Kasumi-1 (cell line): ENCODE measurements at regions not wholly inside any gene's neighbourhood (a gene's known extent, or its start where the extent isn't known, plus 50 kb on each side); places are given as distances from the start of the nearest gene placed in this dataset.
"Not testable (repeated sequence)": the region's sequence is repeated elsewhere in the genome, so short reads cannot be mapped to it uniquely, and the experiment has no call there.

Experiments used
- DNase-seq, 2 experiments: peaks; one replicate each; lab custom pipeline; 2025; lab: John Stamatoyannopoulos, UW

DNA sequence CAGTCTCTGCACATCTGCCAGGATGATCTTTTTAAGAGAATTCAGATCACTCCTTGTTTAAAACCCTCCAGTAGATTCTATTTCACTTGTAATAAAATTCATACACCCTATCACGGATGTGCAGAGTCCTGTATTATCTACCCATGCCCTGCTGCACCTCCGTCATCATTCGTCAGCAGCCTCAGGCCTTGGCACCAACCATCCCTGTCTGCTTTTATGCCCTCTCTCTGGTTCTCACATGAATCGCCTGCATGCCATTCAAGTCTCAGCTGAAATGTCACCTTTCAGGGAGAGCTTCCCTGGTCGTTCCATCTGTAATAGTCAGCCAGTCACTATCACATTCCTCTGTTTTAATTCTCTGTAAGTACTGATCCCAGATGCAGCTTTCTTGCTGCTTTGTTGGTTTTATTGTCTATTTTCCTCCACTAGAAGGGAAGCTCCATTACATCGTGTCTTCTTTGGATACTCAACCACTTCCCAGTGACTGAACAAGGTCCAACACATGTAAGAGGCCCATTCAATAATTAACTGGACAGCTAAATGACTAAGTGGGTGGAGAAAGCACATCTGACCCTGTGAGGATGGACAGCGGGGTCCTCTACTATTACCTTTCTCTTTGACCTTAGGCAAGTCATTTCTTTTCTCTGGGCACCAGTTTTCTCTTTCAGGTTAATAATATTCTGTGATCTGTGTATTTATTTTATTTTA lies 81.2 kb upstream of the GOT2 start:
- no peak for DNase-seq

DNA sequence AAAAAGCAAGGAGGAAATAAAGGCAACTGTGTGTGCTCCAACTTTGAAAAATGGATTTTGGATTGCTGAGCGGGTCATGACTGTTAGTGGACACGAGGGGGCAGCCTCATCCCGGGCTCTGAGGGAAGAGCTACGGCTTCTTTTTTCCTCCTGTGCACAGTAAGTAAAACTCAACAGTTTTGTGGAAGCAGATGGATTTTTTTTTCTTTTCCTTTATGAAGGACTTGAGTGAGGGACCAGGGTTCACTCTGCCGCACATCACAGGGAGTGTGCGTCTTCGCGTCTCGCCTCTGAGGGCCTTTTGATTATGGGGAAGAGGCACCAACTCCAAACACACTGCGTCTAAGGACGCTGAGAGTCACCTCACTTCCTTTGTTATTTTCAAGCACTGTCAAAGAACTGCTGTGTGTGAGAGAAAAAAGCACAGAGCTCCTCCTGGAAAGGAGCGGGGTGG lies 80.3 kb upstream of the GOT2 start:
- DNase-seq, result peak; percentile 48 to 67

DNA sequence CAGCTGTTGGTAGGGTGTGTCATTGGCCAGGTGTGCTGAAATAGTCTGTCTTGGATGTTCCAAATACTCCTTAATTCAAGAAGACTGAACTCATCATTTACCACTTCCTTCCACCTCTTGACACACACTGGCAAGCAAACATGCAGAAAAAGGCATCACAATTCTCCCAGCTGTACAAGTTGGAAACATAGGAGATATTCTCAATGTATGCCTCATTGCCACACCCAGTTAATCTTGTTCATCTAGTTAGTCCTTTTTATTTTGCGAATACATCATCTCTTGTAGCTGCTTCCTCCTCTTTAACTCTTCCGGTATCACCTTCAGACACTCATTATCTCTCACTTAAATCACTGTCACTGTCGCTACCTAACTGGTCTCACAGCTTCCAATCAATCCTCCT lies 75.1 kb upstream of the GOT2 start:
- no peak for DNase-seq

DNA sequence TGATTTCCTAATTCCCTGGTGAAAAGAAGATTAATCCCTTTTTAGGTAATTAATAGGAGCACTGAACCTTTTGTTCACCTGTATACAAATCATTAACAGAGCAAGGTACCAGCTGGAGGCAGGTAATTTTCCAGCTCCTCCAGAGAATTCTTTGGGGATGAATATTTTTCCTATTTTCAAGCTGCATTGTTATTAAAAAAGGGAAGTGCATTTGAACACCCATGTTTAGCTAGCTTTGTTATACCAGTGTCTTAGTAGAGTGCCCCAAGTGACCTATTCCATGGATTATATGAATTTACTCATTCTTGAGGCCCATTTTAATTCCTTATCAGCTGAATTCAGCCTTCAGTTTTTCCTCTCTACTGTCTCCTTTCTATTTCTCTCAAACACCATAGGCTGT lies 73.2 kb upstream of the GOT2 start:
- DNase-seq, result no peak

DNA sequence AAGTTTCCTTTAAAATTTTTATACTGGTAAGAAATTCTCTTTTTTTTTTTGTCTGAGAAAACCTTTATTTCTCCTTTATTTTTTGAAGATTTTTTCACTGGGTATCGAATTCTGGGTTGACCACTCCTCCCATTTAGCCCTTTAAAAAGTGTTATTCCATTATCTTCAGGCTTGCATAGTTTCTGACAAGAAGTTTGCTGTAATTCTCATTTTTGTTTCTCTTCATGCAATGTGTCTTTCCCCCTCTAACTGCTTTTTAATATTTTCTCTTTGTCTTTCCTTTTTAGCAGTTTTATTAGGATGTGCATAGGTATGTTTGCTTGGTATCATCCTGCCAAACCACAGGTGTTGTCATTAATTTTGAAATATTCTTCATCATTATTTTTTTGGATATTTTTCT lies 67.7 kb upstream of the GOT2 start:
- no peak for DNase-seq

DNA sequence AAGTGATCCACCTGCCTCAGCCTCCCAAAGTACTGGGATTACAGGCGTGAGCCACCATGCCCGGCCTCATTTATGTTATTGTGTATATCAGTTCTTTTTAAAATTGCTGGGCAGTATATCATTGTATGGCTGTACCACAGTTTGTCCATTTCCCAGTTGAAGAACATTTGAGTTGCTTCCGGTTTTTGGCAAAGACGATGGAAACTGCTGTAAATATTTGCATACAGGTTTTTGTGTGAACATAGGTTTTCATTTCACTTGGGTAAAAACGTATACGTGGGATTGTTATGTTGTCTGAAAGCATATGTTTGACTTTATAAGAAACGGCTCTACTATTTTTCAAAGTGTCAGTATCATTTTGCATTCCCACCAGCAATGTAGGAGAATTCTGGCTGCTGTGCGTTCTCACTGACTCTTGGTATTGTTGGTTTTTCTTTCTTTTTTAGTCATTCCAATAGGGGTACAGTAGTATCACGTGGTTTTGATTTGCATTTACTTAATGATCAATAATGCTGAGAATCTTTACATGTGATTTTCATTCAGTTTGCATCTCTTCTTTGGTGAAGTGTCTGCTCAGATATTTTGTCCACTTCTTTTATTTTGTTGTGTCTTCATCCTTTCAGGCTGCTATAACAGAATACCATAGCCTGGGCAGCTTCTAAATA lies 63.2 kb upstream of the GOT2 start:
- DNase-seq, result no peak

DNA sequence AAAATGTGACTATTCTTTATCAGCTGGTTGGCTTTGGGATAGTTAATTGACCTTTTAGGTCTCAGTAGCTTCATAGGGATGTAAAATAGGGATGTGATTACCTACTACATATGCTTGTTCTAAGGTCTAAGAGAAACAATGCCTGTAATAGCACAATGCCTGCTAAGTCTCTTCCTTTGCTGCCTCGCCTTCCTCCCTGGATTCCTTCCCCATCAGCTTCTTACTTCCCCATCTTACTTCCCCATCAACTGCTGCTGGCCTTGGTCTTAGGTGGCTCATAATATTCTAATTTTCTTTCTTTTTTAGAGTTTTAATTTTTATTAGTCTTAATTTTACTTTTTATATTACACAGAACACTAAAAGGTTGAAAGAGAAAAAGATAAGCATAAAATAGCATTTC lies 59.2 kb upstream of the GOT2 start:
- DNase-seq, result peak; percentile 16 to 21

DNA sequence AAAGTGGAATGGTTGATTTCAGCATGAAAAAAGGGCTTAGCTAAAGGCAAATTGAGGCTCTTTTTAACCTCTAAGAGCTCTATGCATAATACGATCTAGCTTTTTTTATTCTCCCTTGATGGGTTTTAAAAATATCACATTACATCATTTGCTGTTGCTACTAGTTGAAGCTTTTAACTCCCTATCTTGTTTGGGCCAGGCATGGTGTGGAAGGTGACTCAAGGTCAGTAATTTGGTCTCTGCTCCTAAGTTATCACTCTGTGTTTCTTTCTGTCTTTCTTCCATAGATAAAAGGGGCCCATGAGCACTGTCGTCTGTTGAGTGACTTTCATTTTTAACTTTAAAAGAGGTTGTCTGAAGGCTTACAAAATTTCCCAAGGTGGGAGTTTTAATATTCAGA lies 58.1 kb upstream of the GOT2 start:
- no peak for DNase-seq

DNA sequence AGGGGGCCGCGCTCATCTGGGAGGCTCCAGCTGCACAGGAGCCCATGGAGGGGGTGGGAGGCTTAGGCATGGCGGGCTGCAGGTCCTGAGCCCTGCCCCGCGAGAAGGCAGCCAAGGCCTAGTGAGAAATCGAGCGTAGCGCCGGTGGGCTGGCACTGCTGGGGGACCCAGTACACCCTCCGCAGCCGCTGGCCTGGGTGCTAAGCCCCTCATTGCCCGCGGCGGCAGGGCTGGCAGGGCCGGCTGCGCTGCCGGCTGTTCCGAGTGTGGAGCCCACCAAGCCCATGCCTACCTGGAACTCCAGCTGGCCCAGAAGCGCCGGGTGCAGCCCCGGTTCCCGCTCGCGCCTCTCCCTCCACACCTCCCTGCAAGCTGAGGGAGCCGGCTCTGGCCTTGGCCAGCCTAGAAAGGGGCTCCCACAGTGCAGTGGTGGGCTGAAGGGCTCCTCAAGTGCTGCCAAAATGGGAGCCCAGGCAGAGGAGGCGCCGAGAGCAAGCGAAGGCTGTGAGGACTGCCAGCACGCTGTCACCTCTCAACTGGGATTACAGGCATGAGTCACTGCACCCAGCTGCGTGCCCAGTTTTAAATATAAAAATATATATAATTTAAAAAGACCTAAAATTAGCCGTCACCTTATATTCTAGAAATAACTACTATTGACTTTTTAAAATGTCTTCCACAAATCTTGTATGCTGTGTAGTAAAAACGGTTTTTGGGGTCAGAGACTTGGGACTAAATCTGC lies 56.9 kb upstream of the GOT2 start:
- not testable (repeated sequence) for DNase-seq

DNA sequence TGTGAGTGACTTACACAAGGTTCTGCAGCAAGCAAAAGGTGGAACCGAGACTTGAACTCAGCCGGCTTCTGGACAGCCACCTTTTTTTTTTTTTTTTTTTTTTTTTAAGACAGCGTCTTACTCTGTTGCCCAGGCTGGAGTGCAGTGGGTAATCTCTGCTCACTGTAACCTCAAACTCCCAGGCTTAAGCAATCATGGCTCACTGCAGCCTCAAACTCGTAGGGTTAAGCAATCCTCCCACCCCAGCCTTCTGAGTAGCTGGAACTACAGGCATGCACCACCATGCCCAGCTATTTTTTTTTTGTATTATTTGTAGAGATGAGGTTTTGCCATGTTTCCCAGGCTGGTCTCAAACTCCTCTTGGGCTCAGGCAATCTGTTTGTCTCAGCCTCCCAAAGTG lies 55.2 kb upstream of the GOT2 start:
- peak; percentile 13 to 27 for DNase-seq
